HG03575 (cell line): ENCODE measurements at regions not wholly inside any gene's neighbourhood (a gene's known extent, or its start where the extent isn't known, plus 50 kb on each side); places are given as distances from the start of the nearest gene placed in this dataset.
"Not testable (repeated sequence)": the region's sequence is repeated elsewhere in the genome, so short reads cannot be mapped to it uniquely, and the experiment has no call there.

Experiments used
- ATAC-seq: cut with Tn5 transposase; IDR thresholded peaks from one replicate; pipeline ENCODE4 v1.9.1; 2021; ENCODE audit not compliant: unreplicated experiment, insufficient number of reproducible peaks, low FRiP score; ENCODE audit errors: extremely low read depth

- ATAC-seq: no peak
Observed at GRCh38 chr3:110886222-110886893, 185.3 kb upstream of the NECTIN3 start.

GRCh38 chr3:110887176-110887575 is 184.4 kb upstream of the NECTIN3 start:
- no peak for ATAC-seq

GRCh38 chr3:110888625-110889375 is 182.8 kb upstream of the NECTIN3 start:
- ATAC-seq: not testable (repeated sequence)

- not testable (repeated sequence) for ATAC-seq
Observed at GRCh38 chr3:110889376-110889699, 182.3 kb upstream of the NECTIN3 start.

GRCh38 chr3:110894574-110894973 is 177.0 kb upstream of the NECTIN3 start:
- ATAC-seq: no peak

- no peak for ATAC-seq
Observed at GRCh38 chr3:110895054-110895453, 176.6 kb upstream of the NECTIN3 start.

GRCh38 chr3:110897046-110897445 is 174.6 kb upstream of the NECTIN3 start:
- no peak for ATAC-seq

GRCh38 chr3:110900576-110900975 is 171.0 kb upstream of the NECTIN3 start:
- no peak for ATAC-seq

- no peak for ATAC-seq
Observed at GRCh38 chr3:110901536-110901935, 170.1 kb upstream of the NECTIN3 start.

GRCh38 chr3:110902453-110903085 is 169.0 kb upstream of the NECTIN3 start:
- ATAC-seq: no peak

GRCh38 chr3:110903771-110904519 is 167.7 kb upstream of the NECTIN3 start:
- no peak for ATAC-seq

- no peak for ATAC-seq
Observed at GRCh38 chr3:110904520-110904890, 167.1 kb upstream of the NECTIN3 start.

- no peak for ATAC-seq
Observed at GRCh38 chr3:110905121-110905520, 166.5 kb upstream of the NECTIN3 start.

- no peak for ATAC-seq
Observed at GRCh38 chr3:110909839-110910238, 161.8 kb upstream of the NECTIN3 start.

GRCh38 chr3:110910346-110910955 is 161.2 kb upstream of the NECTIN3 start:
- ATAC-seq: no peak

GRCh38 chr3:110918963-110919362 is 152.7 kb upstream of the NECTIN3 start:
- ATAC-seq: no peak

GRCh38 chr3:110925798-110926197 is 145.8 kb upstream of the NECTIN3 start:
- ATAC-seq: no peak

- ATAC-seq: no peak
Observed at GRCh38 chr3:110928016-110928662, 143.5 kb upstream of the NECTIN3 start.

- ATAC-seq: no peak
Observed at GRCh38 chr3:110929816-110930215, 141.8 kb upstream of the NECTIN3 start.
